A673 (cell line): ENCODE measurements at regions not wholly inside any gene's neighbourhood (a gene's known extent, or its start where the extent isn't known, plus 50 kb on each side); places are given as distances from the start of the nearest gene placed in this dataset.

Experiments
- EZH2 ChIP-seq: fragments of 200-600 bp; sonication (generic); IDR thresholded peaks from 2 replicates; pipeline ENCODE4 v1.6.1; 2017; ENCODE audit warnings: borderline replicate concordance, low read depth, mild to moderate bottlenecking, mixed read lengths, antibody characterized with exemption, low read length; ENCODE audit not compliant: poor library complexity, severe bottlenecking
- TF ChIP-seq, protein P1 (sequence below): fragments of 300-800, 200-600 bp; sonication (generic); conservative IDR thresholded peaks from 2 replicates; pipeline ENCODE4 v1.5.1; 2017; ENCODE audit warnings: low read depth, mild to moderate bottlenecking, antibody characterized with exemption, low read length, moderate library complexity, mixed read lengths

DNA sequence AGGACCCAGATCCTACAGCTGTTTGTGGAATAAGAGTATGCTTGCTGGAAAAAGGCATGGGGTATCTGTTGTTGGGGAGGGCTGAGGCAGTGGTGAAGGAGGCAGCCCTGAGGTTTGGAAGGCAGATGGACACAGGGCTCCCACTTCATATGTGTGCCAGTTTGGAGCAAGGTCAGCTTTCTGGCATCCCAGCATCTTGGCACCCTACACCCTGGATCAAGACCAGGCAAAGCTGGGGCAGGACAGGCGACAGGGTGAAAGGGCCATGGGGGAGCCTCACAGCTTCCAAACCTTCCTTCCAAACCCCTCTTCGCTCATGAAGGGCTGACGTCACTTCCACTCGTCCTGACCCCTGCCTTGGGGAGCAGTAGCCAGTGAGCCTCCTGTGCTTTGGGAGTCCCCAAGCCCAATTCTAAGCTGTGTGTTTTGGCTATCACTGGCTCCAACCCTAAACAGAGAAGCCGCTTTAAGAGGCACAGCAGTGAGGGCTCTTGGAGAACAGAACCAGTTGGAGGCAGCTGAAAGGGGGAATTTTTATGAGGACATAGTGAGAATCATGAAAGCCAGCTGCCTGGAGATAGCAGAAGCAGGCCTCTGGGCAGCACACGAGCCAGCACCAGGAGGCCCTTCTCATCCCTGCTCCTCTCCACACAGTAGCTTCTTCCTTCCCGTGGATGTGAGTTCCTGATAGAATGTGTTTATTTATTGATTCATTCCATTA, 448.6 kb upstream of the CDH4 start:
- TF ChIP-seq, protein P1, sequence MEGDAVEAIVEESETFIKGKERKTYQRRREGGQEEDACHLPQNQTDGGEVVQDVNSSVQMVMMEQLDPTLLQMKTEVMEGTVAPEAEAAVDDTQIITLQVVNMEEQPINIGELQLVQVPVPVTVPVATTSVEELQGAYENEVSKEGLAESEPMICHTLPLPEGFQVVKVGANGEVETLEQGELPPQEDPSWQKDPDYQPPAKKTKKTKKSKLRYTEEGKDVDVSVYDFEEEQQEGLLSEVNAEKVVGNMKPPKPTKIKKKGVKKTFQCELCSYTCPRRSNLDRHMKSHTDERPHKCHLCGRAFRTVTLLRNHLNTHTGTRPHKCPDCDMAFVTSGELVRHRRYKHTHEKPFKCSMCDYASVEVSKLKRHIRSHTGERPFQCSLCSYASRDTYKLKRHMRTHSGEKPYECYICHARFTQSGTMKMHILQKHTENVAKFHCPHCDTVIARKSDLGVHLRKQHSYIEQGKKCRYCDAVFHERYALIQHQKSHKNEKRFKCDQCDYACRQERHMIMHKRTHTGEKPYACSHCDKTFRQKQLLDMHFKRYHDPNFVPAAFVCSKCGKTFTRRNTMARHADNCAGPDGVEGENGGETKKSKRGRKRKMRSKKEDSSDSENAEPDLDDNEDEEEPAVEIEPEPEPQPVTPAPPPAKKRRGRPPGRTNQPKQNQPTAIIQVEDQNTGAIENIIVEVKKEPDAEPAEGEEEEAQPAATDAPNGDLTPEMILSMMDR, result no peak
- no peak for TF ChIP-seq EZH2
